ENCODE measurements at regions not wholly inside any gene's neighbourhood (a gene's known extent, or its start where the extent isn't known, plus 50 kb on each side); places are given as distances from the start of the nearest gene placed in this dataset.

DNA sequence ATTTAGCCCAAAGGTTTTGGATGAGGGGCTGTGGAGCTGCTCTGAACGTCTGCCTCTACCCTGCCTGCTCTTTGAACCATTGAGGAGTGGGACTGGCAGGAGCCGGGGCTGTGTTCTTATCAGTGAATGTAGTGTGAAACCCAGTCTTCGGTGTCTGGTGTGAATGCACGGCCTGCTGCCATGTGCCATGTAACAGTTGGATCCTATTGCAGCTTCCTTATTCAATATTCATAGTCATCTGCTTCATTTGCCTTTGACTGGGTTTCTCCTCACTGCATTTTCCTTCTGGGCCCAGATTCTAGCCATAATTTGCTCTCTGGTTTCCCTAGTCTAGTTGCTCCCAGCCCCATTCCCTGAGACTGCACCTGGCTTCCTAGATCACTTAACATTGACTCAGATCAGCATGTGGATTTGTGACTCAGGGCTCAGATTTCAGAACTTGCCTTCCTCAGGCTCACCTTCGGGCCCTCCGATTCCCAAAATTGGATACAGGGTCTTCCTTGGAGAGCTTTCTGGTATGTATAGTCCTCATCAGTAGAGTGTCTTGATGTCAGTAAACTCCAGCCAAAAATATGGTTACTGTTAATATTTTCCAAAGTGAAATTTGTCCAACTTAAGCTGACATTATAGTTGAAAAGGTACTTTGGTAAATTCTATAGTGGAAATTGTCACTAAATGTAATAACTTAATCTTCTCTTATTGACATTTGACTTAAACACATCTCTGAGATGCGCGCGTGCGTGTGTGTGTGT is 94.0 kb upstream of the DDIT4L start:
- DNase-seq (ENCODE audit: low spot score) = no peak

DNA sequence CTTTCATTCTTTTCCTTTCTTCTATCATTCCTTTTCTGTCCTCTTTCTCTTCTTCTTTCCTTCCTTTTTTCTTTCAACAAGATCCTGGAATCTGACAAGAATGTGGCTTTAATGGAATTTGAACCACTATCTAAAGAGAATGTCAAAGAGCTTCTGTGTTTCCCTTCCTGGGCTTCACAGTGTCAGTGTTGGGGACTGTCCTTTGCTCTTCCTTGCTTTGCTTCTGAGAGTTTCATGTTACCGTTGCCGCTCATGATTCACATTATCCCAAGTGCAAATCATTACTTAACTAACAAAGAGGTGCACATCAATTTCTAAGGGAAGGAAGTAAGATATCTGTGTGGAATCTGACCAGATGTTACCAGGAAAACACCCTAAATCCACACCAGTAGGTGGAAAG is 90.5 kb upstream of the DDIT4L start:
- no peak for DNase-seq (ENCODE audit: low spot score)

- no peak for DNase-seq (ENCODE audit: low spot score)
These were observed 88.3 kb upstream of the DDIT4L start for GRCh38 chr4:100278567-100278966.

DNA sequence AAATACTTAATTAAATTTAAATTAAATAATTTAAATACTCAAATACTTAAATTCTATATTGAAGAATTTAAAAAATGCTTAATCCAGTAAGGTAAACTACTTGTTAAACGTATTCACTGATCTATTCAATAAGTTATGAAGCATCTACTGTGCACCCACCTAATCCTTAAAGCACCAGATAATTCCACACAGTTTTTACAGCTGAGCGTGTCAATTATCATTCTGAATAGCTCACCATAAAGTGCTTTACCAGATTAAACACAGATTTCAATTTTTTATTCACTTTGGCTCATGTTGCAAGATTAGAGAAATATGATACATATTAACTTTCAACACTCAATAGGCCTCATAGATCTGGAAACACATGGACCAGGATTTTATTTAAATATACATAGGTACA is 79.2 kb upstream of the DDIT4L start:
- DNase-seq (ENCODE audit: low spot score) = peak; percentile 7

GRCh38 chr4:100268789-100269188 is 78.5 kb upstream of the DDIT4L start:
- DNase-seq (ENCODE audit: low spot score) = no peak

DNA sequence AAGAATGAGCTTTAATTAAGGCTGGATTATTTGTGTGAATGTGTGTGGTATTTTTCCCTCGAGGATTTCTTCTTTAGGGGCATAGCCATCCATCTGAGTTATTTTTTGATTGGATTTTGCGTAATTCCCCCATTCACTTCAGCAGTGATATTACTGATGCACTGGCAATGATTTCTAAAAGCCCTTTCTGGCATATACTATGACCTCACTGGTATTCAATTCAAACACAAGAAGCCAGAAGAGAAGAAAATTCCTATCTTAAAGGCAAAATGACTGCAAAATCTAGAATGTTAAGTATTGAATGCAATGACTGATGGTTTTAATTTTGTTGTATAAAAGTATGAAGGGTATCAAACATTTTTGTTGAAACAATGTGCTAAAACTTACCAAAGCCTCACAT is 71.1 kb upstream of the DDIT4L start:
- DNase-seq (ENCODE audit: low spot score) = no peak

- no peak for DNase-seq (ENCODE audit: low spot score)
These were observed 68.4 kb upstream of the DDIT4L start for GRCh38 chr4:100258675-100259074.

DNA sequence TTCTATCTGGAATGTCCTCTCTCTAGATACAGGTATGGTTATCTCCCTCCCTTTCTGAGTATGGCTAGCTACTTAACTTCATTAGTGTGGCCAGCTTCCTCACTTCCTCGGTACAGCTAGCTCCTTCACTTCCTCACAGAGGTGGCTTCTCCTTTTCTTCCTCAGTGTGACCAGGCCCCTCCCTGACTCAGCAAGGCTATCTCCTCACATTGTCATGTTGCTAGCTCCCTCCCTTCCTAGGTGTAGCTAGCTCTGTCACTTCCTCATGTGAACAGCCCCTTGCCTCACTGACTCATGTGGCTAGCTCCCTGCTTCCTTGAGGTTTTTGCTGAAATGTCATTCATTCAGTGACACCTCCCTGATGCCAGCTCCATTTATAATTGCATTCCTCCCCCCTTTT is 67.3 kb upstream of the DDIT4L start:
- DNase-seq (ENCODE audit: low spot score) = no peak

GRCh38 chr4:100254237-100254636 is 64.0 kb upstream of the DDIT4L start:
- DNase-seq (ENCODE audit: low spot score) = no peak

- no peak for DNase-seq (ENCODE audit: low spot score)
These were observed 58.2 kb upstream of the DDIT4L start for GRCh38 chr4:100248476-100248875.

DNA sequence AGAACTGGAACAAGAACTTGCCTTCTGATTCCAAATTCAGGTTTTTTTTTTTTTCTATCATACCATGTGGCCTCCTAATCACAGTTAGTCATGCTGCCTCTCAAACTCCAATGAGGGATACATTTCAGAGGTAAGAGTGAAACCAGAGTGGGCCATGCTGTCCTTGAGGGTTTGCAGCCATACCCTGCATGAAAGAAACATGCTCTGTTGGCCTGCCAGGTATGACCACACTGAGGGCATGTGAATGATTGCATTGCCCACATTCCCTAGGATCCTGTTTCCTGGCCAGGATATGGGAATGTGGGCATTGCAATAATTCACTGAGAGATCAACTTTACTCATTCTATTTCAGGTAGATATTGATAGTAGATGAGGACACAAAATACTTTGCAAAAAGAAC is 56.4 kb upstream of the DDIT4L start:
- no peak for DNase-seq (ENCODE audit: low spot score)

- DNase-seq (ENCODE audit: low spot score) = no peak
These were observed 54.1 kb upstream of the DDIT4L start for GRCh38 chr4:100244347-100244746.
